ENCODE measurements at regions not wholly inside any gene's neighbourhood (a gene's known extent, or its start where the extent isn't known, plus 50 kb on each side); places are given as distances from the start of the nearest gene placed in this dataset.

DNA sequence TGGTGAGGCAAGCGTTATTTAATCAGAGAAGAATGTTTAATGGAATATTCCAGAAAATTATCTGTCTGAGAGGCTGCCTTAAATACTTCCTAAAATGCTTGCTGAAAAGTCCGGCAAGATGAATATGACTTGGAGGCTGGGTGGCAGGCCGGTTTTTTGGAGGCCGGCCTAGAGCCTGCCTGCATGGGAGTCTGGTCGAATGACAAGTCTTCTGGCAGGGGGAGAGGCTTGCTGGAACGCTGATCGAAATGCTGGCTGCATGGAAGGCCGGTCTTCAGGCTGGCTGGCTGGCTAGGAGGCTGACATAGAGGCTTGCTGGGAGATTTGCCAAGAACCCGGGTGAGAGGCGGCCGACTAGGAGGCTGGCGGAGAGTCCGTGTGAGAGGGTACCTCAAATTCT, 135.7 kb downstream of the OR13A1 start:
- TF ChIP-seq, protein P1, sequence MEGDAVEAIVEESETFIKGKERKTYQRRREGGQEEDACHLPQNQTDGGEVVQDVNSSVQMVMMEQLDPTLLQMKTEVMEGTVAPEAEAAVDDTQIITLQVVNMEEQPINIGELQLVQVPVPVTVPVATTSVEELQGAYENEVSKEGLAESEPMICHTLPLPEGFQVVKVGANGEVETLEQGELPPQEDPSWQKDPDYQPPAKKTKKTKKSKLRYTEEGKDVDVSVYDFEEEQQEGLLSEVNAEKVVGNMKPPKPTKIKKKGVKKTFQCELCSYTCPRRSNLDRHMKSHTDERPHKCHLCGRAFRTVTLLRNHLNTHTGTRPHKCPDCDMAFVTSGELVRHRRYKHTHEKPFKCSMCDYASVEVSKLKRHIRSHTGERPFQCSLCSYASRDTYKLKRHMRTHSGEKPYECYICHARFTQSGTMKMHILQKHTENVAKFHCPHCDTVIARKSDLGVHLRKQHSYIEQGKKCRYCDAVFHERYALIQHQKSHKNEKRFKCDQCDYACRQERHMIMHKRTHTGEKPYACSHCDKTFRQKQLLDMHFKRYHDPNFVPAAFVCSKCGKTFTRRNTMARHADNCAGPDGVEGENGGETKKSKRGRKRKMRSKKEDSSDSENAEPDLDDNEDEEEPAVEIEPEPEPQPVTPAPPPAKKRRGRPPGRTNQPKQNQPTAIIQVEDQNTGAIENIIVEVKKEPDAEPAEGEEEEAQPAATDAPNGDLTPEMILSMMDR (conservative IDR thresholded peaks at IDR 0.05): no peak
- no peak for TF ChIP-seq ZFX (IDR thresholded peaks at IDR 0.05)

Data from C4-2B (cell line).